NCI-H146 treated with DMSO at 0.1 percent for 48 hours (cell line): ENCODE measurements at regions not wholly inside any gene's neighbourhood (a gene's known extent, or its start where the extent isn't known, plus 50 kb on each side); places are given as distances from the start of the nearest gene placed in this dataset.

Experiments used
- DNase-seq: peaks from one replicate; lab custom pipeline; 2025; ENCODE audit not compliant: unreplicated experiment; lab: John Stamatoyannopoulos, UW

DNA sequence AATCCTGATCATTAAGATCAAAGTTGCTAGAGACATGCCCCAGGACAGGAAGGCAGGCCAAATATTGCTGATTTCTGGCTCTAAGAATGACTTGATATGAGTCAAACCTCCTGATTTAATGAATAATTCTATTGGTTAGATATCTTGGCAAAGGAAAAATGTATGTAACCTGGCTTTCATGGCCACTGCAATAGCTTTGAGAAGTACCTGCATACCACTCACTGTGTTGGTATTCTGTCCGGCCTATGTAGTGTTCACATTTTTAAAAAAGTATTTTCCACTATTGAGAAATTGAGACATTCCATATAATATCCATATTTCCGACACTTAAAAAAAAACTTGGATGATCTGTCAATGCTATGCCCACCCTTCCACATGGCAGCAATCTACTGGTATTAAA, 283.1 kb upstream of the SOX5 start:
- DNase-seq = no peak

DNA sequence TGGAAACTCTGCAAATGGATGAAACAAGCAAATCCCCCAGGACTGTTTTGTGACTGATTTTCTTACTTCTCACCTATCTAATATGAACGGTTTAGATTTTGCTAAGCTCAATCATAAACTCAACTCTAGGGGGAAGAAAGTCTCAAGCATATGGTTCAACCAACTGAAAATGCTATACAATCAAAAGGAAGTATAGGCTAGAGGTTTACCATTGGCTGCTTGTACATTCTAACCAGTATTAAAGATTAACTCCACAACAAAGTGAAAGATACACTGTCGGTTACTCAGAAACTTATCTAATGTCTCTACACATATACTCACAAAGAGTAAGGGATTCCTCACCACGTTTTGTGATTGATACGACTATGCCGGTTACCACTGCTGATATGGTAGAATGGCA, 281.8 kb upstream of the SOX5 start:
- no peak for DNase-seq

DNA sequence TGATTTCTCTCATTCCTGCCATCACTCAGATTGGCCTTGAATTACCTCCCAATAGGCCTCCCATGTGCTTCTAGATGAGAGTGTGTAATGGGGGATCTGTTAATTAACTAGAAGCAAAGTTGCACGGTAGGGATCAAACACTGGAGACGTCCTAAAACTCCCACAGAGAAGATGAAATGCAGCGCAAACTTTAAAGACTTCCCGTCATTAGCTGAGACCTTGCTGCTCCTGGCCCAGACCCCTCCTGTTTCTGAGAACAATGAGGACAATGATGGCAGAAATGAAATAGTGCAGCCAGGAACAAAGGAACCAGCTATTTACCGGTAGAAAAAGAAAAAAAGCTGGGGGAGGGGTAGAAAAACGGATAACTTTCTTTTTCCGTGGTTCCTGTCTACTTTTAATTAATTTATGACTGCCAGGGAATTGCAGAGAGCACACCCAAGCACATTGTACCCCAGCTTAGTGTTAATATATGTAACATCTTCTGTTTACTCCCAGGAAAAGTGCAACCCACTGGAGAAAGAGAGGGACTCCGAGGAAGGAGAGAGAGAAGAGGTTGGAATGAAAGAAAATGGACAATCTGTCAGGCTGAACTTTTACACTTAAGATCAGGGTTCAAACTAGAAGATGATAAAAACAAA, 280.7 kb upstream of the SOX5 start:
- DNase-seq = no peak

- DNase-seq = no peak
These were observed 279.7 kb upstream of the SOX5 start for GRCh38 chr12:24229031-24229700.

DNA sequence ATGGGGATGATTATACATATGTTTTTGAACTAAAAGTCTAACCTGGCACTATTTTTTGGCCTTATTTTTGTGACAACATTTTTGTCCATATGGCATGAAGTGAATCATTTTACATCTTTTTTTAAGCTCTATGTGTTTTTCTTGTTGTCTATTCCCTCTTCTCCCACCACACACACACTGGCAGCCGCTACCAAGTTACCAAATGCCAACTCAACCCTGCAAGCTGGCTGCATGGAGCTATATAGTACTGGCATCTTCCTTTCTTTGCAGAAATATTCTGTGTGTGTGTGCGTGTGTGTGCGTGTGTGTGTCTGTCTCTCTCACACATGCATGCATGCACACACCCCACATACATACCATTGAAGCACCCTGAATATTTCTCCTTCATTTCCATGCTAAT, 278.9 kb upstream of the SOX5 start:
- DNase-seq = no peak

DNA sequence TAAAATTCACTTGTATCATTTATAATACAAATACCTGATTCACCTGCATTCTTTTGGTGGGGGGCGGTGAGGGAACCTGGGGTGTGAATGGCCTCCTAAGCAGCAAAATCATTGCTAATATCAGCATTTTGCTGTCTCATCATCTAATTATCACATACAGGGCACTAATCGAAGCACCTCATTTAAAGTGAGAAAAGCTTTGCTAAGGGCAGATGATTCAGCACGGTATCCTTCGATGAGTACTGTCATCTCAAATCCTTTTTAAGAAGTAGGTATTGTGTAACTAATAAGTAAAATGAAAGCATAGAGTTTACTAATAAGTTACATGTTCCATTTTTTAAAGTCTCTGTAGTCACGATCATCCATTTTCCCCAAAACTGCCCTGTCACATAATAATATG, 278.1 kb upstream of the SOX5 start:
- DNase-seq = no peak

- no peak for DNase-seq
These were observed 277.4 kb upstream of the SOX5 start for GRCh38 chr12:24226745-24227350.

GRCh38 chr12:24224401-24224800, 274.9 kb upstream of the SOX5 start:
- no peak for DNase-seq

DNA sequence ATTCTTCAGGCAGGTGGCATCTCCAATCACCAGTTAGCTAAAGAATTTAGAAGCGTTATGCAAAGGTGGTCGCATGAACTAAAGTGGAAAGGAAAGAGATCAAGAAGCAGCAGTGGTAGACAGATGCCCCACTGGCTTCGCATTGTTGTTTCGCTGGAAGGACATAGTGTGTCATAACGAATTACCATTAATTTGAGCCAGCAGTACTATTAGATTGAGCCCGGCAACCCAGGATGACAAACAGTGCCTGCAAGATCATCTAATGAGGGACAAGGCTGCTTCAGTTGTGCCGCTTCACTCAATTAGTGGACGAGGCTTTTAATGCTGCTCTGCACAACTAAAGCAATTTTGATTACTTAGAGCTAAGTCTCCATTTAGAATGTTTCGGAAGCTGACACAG, 274.5 kb upstream of the SOX5 start:
- DNase-seq = no peak

GRCh38 chr12:24222968-24223367, 273.5 kb upstream of the SOX5 start:
- DNase-seq = no peak

DNA sequence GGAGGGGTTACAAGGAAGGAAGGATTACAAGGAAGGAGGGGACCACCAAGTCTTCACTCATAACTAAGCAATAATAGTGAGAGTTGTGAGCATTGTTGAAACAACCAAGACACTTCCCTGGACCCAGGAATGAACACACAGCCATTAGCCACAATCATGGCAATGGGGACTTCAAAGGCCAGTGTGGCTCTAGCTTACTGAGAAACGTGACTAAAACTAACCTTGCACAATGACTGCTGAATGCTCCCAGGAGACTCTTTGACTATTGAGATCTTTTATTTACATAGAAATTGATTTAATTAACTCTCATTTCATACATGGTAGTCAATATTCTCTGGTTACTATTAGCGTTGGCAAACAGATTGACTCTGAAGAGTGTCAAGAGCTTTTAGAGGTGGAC, 263.0 kb upstream of the SOX5 start:
- no peak for DNase-seq

DNA sequence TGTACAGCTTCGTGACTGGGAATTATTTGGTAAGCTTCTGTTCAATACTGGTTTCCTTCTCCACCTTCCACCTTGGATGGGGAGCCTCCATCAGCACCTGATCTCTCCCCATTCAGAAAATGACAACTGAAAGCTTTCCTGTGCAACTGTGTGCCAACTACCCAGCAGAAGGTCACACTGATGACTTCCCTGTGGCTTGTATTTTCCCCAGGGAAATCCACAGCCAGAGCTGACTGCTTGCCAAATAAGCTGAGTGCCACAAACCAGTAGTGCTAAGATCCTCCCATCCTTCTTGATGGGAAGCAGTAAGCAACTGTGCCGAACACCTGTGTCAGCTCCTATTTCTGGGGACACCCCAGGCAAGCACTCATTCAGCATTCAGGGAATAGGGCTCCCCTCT, 257.2 kb upstream of the SOX5 start:
- no peak for DNase-seq

DNA sequence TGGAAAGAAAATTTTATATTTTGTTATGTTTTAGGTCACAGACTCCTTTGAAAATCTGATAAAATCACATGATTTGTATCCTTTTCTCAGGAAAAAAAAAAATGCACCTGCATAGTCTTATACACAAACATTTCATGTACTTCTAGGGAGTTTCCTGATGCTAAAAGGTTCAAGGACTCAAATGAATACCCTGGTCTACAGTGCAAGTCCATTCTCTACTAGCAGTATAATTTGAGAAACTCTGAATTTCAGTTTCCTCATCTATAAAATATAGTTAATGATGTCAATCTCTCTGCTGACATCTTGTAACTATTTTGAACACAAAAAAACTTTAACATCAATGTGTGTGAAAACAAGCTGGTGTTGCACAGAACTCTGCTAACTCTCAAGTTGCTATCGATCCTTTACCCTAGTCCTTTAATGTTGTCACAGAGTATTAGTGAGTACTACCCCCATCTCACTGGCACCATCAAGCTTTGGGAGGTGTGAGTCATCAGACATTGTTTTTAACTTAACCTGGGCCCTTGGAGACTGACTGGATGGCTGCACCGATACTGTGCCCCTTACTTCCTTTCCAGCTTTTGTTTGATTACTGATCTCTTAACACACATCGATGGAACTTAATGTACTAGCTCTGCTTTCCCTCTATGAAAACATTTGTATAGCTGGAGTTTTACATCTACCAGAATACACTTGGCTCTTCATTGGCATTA, 251.9 kb upstream of the SOX5 start:
- DNase-seq = no peak

GRCh38 chr12:24200010-24200409, 250.5 kb upstream of the SOX5 start:
- DNase-seq = no peak

- no peak for DNase-seq
These were observed 249.6 kb upstream of the SOX5 start for GRCh38 chr12:24198936-24199671.

DNA sequence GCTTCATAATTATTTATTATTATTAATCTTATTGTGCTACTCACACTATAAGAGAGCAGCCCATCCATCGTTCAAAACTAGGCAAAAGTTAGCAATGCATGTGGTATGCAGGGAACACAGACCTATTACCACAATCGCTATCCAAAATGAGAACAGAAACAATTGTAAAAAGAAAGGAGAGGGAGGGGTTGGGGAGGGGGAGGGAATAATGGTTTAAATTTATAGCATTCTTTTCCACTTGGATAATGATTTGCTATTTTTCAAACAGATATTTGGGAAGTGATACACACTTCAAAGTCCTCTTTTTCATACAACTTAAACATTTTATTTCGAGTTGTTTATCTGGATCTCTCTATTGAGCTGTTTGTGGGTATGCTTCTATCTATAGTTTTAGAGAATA, 248.6 kb upstream of the SOX5 start:
- no peak for DNase-seq

DNA sequence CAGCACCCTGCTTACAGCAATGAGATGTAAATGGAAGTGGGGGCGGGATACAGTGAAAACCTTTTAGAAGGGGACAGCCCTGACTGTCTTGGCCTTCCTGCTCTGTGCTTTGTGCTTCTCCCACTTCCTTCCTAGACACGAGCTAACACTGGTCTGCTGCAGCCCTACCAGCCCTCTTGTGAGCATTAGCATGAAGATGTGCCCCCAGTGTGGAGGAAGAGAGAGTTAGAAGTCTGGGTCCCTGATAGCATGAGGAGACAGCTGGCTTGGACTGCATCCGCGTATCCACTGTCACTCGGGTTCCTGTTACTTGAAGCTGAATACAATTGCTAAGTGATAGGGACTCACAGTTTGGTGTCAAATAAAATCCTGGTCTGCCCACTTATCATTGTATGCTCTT, 248.1 kb upstream of the SOX5 start:
- DNase-seq = no peak

DNA sequence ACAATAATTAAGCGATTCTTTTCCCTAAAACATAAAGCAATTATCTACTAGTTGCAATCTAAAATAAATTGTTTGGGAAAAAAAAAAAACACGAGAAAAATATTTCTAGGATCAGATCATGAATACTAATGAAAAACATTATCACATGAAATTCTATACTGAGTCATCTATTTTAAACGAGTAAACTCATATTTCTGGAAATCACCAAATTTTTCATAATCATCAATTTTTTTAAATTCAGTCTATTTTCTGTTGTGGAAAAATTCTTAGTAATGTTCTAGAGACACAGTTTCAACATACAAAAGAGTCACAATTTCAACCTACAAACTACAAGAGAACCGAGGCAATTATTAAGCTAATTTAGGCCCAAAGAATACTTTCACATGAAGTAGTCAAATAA, 245.6 kb upstream of the SOX5 start:
- no peak for DNase-seq

- no peak for DNase-seq
These were observed 241.6 kb upstream of the SOX5 start for GRCh38 chr12:24191117-24191516.

DNA sequence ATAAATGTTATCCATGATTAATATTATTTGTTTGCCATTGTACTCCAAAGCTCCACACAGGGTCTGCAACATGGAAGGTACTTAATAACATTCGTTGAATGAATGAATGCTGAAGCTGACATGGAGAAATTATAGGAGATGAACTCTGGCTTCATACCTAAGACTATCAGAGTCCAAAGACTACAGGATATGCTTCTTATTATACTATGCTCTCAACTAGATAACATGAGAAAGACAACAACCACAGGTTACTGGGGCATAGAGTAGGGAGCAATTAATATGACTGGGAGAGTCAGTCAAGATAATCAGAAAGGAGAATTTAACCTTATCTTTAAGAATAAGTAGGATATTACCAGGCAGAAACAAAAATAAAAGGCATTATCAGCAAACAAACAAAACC, 236.3 kb upstream of the SOX5 start:
- no peak for DNase-seq

GRCh38 chr12:24177889-24178288, 228.4 kb upstream of the SOX5 start:
- DNase-seq = no peak
